Nephron (organoid): ENCODE measurements at regions not wholly inside any gene's neighbourhood (a gene's known extent, or its start where the extent isn't known, plus 50 kb on each side); places are given as distances from the start of the nearest gene placed in this dataset.

Experiments used
- H3K27ac Mint-ChIP-seq, 3 experiments: 2 replicates each; pipeline ENCODE4 v1.8.0; 2020; ENCODE audit warnings: mixed read lengths in 3 of 3, mild to moderate bottlenecking in 2 of 3, moderate library complexity in 1 of 3
- H3K27me3 Mint-ChIP-seq: 2 replicates; pipeline ENCODE4 v1.8.0; 2021; ENCODE audit warnings: low read depth, mild to moderate bottlenecking, moderate library complexity, mixed read lengths
- H3K36me3 Mint-ChIP-seq: 2 replicates; pipeline ENCODE4 v1.8.0; 2020; ENCODE audit warnings: low read depth, mixed read lengths
- H3K4me1 Mint-ChIP-seq: 2 replicates; pipeline ENCODE4 v1.8.0; 2020; ENCODE audit warnings: mixed read lengths
- H3K4me3 Mint-ChIP-seq, 3 experiments: 2 replicates each; pipeline ENCODE4 v1.8.0; 2020; ENCODE audit warnings: mild to moderate bottlenecking in 3 of 3, mixed read lengths in 3 of 3, moderate library complexity in 2 of 3
- H3K9me3 Mint-ChIP-seq: 2 replicates; pipeline ENCODE4 v1.8.0; 2020; ENCODE audit warnings: mixed read lengths
- CTCF ChIP-seq, 3 experiments: fragments of 200-600 bp; sonication (generic); IDR thresholded peaks; one replicate each; pipeline ENCODE4 v1.5.0; 2021; ENCODE audit warnings: antibody characterized with exemption in 3 of 3; ENCODE audit not compliant: unreplicated experiment in 3 of 3

- peaks cover 14% of the 10 kb centered on the region for H3K36me3 Mint-ChIP-seq
- TF ChIP-seq CTCF (IDR thresholded peaks at IDR 0.05; ENCODE audit: unreplicated experiment in 3 of 3) = no peak
- H3K27ac Mint-ChIP-seq = no peak overlapping the region
- H3K27me3 Mint-ChIP-seq = no peaks in the 10 kb centered on the region
- H3K9me3 Mint-ChIP-seq = no peaks in the 10 kb centered on the region
- no peak overlapping the region for H3K4me3 Mint-ChIP-seq
- H3K4me1 Mint-ChIP-seq = no peaks in the 10 kb centered on the region
These were observed 51.8 kb upstream of the SLC16A1 start for GRCh38 chr1:113007706-113008364.

- no peak overlapping the region for H3K27ac Mint-ChIP-seq
- no peak overlapping the region for H3K4me3 Mint-ChIP-seq
- no peaks in the 10 kb centered on the region for H3K9me3 Mint-ChIP-seq
- peaks cover 14% of the 10 kb centered on the region for H3K36me3 Mint-ChIP-seq
- TF ChIP-seq CTCF (IDR thresholded peaks at IDR 0.05; ENCODE audit: unreplicated experiment in 3 of 3) = no peak
- H3K4me1 Mint-ChIP-seq = no peaks in the 10 kb centered on the region
- H3K27me3 Mint-ChIP-seq = no peaks in the 10 kb centered on the region
These were observed 52.3 kb upstream of the SLC16A1 start for GRCh38 chr1:113008365-113008714.

GRCh38 chr1:113012149-113012548, 56.2 kb upstream of the SLC16A1 start:
- Mint-ChIP-seq H3K9me3 (no peaks in the 10 kb centered on the region), H3K4me3 (no peak overlapping the region), H3K4me1 (no peaks in the 10 kb centered on the region), H3K27ac (no peak overlapping the region), H3K27me3 (no peaks in the 10 kb centered on the region), H3K36me3 (peaks cover 7% of the 10 kb centered on the region)
- TF ChIP-seq CTCF (IDR thresholded peaks at IDR 0.05; ENCODE audit: unreplicated experiment in 3 of 3) = no peak

- Mint-ChIP-seq H3K4me3 (no peak overlapping the region), H3K9me3 (no peaks in the 10 kb centered on the region), H3K4me1 (no peaks in the 10 kb centered on the region), H3K36me3 (no peaks in the 10 kb centered on the region), H3K27me3 (no peaks in the 10 kb centered on the region), H3K27ac (no peak overlapping the region)
- TF ChIP-seq CTCF (IDR thresholded peaks at IDR 0.05; ENCODE audit: unreplicated experiment in 3 of 3) = no peak
These were observed 57.8 kb upstream of the SLC16A1 start for GRCh38 chr1:113013823-113014222.

GRCh38 chr1:113014508-113014907, 58.5 kb upstream of the LRIG2 start:
- no peak for TF ChIP-seq CTCF (IDR thresholded peaks at IDR 0.05; ENCODE audit: unreplicated experiment in 3 of 3)
- H3K9me3 Mint-ChIP-seq = no peaks in the 10 kb centered on the region
- H3K27me3 Mint-ChIP-seq = no peaks in the 10 kb centered on the region
- no peaks in the 10 kb centered on the region for H3K4me1 Mint-ChIP-seq
- H3K27ac Mint-ChIP-seq = no peak overlapping the region
- no peaks in the 10 kb centered on the region for H3K36me3 Mint-ChIP-seq
- H3K4me3 Mint-ChIP-seq = no peak overlapping the region

- TF ChIP-seq CTCF (IDR thresholded peaks at IDR 0.05; ENCODE audit: unreplicated experiment in 3 of 3) = no peak
- Mint-ChIP-seq H3K4me3 (no peak overlapping the region), H3K27ac (no peak overlapping the region)
These were observed 54.1 kb upstream of the LRIG2 start for GRCh38 chr1:113018911-113019310.

More at GRCh38 chr1:113018911-113019310, 54.1 kb upstream of the LRIG2 start:
- H3K36me3 Mint-ChIP-seq = no peaks in the 10 kb centered on the region
- H3K27me3 Mint-ChIP-seq = no peaks in the 10 kb centered on the region
- no peaks in the 10 kb centered on the region for H3K9me3 Mint-ChIP-seq
- H3K4me1 Mint-ChIP-seq = peaks cover 5% of the 10 kb centered on the region
